ENCODE measurements at regions not wholly inside any gene's neighbourhood (a gene's known extent, or its start where the extent isn't known, plus 50 kb on each side); places are given as distances from the start of the nearest gene placed in this dataset.

DNA sequence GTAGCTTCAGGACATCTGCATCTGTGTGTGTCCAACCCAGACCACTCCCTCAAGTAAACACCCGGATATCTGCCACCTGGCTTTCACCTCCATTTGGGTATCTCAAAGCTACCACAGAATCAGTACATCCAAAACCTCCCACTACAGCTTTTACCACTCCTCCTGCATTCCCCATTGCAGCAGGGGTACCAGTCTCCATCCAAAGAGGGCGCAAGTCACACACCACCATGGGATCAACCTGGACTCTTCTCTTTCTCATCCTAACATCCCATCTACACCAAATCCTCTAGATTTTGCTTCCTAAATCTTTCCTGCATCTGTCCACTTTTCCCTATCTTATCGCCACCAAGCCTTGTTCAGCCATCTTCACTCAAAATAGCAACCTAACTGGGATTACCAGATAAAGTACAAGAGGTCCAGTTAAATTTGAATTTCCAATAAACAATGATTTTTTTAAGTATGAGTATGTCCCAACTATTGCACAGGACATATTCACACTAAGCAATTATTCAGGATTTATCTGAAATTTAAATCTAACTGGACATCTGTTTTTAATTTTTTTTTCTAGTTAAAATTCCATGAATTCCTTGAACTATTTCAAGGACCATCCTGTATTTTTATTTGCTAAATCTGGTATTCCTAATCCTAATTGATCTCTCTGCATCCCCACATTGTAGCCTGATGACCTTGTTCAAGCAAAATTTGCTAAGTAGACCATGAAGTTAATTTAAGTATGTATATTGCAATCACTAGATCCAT, 164.3 kb upstream of the MLN start:
- H3K4me3 ChIP-seq (ENCODE audit: low read length) = no peak overlapping the region
- H3K27ac ChIP-seq (ENCODE audit: low read depth, low read length) = no peak overlapping the region
- no peaks in the 10 kb centered on the region for H3K9me2 ChIP-seq (replicated peaks; ENCODE audit: control insufficient read depth, low read length)
- no peaks in the 10 kb centered on the region for H3K9me3 ChIP-seq (ENCODE audit: control insufficient read depth, insufficient read depth, low read length)
- no peak overlapping the region for H3K4me2 ChIP-seq (ENCODE audit: low read length)
- no peaks in the 10 kb centered on the region for H3K79me2 ChIP-seq (ENCODE audit: control insufficient read depth, low read length)
- peaks cover 28% of the 10 kb centered on the region for H3K27me3 ChIP-seq (ENCODE audit: control insufficient read depth, low read length)
- no peaks in the 10 kb centered on the region for H3F3A ChIP-seq (ENCODE audit: control insufficient read depth, insufficient read depth)
- no peaks in the 10 kb centered on the region for H3K36me3 ChIP-seq (ENCODE audit: control insufficient read depth, low read length)
- H3K4me1 ChIP-seq (ENCODE audit: control insufficient read depth, low read length) = no peaks in the 10 kb centered on the region
- H4K20me1 ChIP-seq (ENCODE audit: control insufficient read depth, insufficient read depth, low read depth, low read length) = no peaks in the 10 kb centered on the region
- TF ChIP-seq EZH2phosphoT487 (IDR thresholded peaks at IDR 0.05; ENCODE audit: borderline replicate concordance, low read length) (no peak), CTCF (IDR thresholded peaks at IDR 0.05; ENCODE audit: low read depth, low read length, poor library complexity, severe bottlenecking) (peak; percentile 25)

- no peaks in the 10 kb centered on the region for H3K79me2 ChIP-seq (ENCODE audit: control insufficient read depth, low read length)
- H4K20me1 ChIP-seq (ENCODE audit: control insufficient read depth, insufficient read depth, low read depth, low read length) = no peaks in the 10 kb centered on the region
- no peaks in the 10 kb centered on the region for H3K36me3 ChIP-seq (ENCODE audit: control insufficient read depth, low read length)
- no peak overlapping the region for H3K27ac ChIP-seq (ENCODE audit: low read depth, low read length)
- no peaks in the 10 kb centered on the region for H3K4me1 ChIP-seq (ENCODE audit: control insufficient read depth, low read length)
- peaks cover 24% of the 10 kb centered on the region for H3K27me3 ChIP-seq (ENCODE audit: control insufficient read depth, low read length)
- H3K4me2 ChIP-seq (ENCODE audit: low read length) = no peak overlapping the region
- no peaks in the 10 kb centered on the region for H3K9me2 ChIP-seq (replicated peaks; ENCODE audit: control insufficient read depth, low read length)
- H3F3A ChIP-seq (ENCODE audit: control insufficient read depth, insufficient read depth) = no peaks in the 10 kb centered on the region
- no peaks in the 10 kb centered on the region for H3K9me3 ChIP-seq (ENCODE audit: control insufficient read depth, insufficient read depth, low read length)
- no peak overlapping the region for H3K4me3 ChIP-seq (ENCODE audit: low read length)
- TF ChIP-seq CTCF (IDR thresholded peaks at IDR 0.05; ENCODE audit: low read depth, low read length, poor library complexity, severe bottlenecking) (no peak), EZH2phosphoT487 (IDR thresholded peaks at IDR 0.05; ENCODE audit: borderline replicate concordance, low read length) (no peak)
Measured at GRCh38 chr6:33967265-33967767, 163.5 kb upstream of the MLN start.

- H3K27me3 ChIP-seq (ENCODE audit: control insufficient read depth, low read length) = peaks cover 19% of the 10 kb centered on the region
- H3K4me1 ChIP-seq (ENCODE audit: control insufficient read depth, low read length) = no peaks in the 10 kb centered on the region
- H3K4me3 ChIP-seq (ENCODE audit: low read length) = no peak overlapping the region
- no peaks in the 10 kb centered on the region for H3F3A ChIP-seq (ENCODE audit: control insufficient read depth, insufficient read depth)
- no peaks in the 10 kb centered on the region for H4K20me1 ChIP-seq (ENCODE audit: control insufficient read depth, insufficient read depth, low read depth, low read length)
- H3K9me3 ChIP-seq (ENCODE audit: control insufficient read depth, insufficient read depth, low read length) = no peaks in the 10 kb centered on the region
- H3K79me2 ChIP-seq (ENCODE audit: control insufficient read depth, low read length) = no peaks in the 10 kb centered on the region
- TF ChIP-seq CTCF (IDR thresholded peaks at IDR 0.05; ENCODE audit: low read depth, low read length, poor library complexity, severe bottlenecking) (no peak), EZH2phosphoT487 (IDR thresholded peaks at IDR 0.05; ENCODE audit: borderline replicate concordance, low read length) (no peak)
- no peak overlapping the region for H3K4me2 ChIP-seq (ENCODE audit: low read length)
- H3K36me3 ChIP-seq (ENCODE audit: control insufficient read depth, low read length) = no peaks in the 10 kb centered on the region
- no peak overlapping the region for H3K27ac ChIP-seq (ENCODE audit: low read depth, low read length)
- no peaks in the 10 kb centered on the region for H3K9me2 ChIP-seq (replicated peaks; ENCODE audit: control insufficient read depth, low read length)
Measured at GRCh38 chr6:33966536-33966935, 162.7 kb upstream of the MLN start.
